C4-2B (cell line): ENCODE measurements at regions not wholly inside any gene's neighbourhood (a gene's known extent, or its start where the extent isn't known, plus 50 kb on each side); places are given as distances from the start of the nearest gene placed in this dataset.

ENCODE experiments used
- H3K27ac ChIP-seq: fragments of 450-650 bp; 2 replicates; pipeline ENCODE4 v1.5.1; 2017
- CTCF ChIP-seq: fragments of 450-650 bp; conservative IDR thresholded peaks from 2 replicates; pipeline ENCODE4 v1.5.1; 2017; ENCODE audit warnings: mild to moderate bottlenecking
- ZFX ChIP-seq: fragments of 450-650 bp; IDR thresholded peaks from 2 replicates; pipeline ENCODE4 v1.6.1; 2017

- H3K27ac ChIP-seq: no peak overlapping the region
- no peak for TF ChIP-seq ZFX
- no peak for TF ChIP-seq CTCF
Observed at GRCh38 chr1:169005776-169006175, 100.7 kb upstream of the ATP1B1 start.

GRCh38 chr1:169009666-169010065, 96.8 kb upstream of the ATP1B1 start:
- H3K27ac ChIP-seq: no peak overlapping the region
- TF ChIP-seq CTCF (no peak), ZFX (no peak)

- TF ChIP-seq CTCF (no peak), ZFX (no peak)
- no peak overlapping the region for H3K27ac ChIP-seq
Observed at GRCh38 chr1:169012416-169012815, 94.1 kb upstream of the ATP1B1 start.

GRCh38 chr1:169013821-169014220, 92.7 kb upstream of the ATP1B1 start:
- TF ChIP-seq CTCF: no peak
- TF ChIP-seq ZFX: no peak
- no peak overlapping the region for H3K27ac ChIP-seq

- H3K27ac ChIP-seq: no peak overlapping the region
- TF ChIP-seq CTCF (no peak), ZFX (no peak)
Observed at GRCh38 chr1:169015464-169015863, 91.0 kb upstream of the ATP1B1 start.

- H3K27ac ChIP-seq: no peak overlapping the region
- TF ChIP-seq CTCF (no peak), ZFX (no peak)
Observed at GRCh38 chr1:169018751-169019150, 87.7 kb upstream of the ATP1B1 start.

- TF ChIP-seq ZFX (no peak), CTCF (no peak)
- no peak overlapping the region for H3K27ac ChIP-seq
Observed at GRCh38 chr1:169019419-169020058, 87.0 kb upstream of the ATP1B1 start.
